Skin of body (tissue), 1 donor: ENCODE measurements at regions not wholly inside any gene's neighbourhood (a gene's known extent, or its start where the extent isn't known, plus 50 kb on each side); places are given as distances from the start of the nearest gene placed in this dataset.
A peak's percentile ranks its signal among the peaks of the same experiment; 100 is the strongest.
"Not testable (repeated sequence)": the region's sequence is repeated elsewhere in the genome, so short reads cannot be mapped to it uniquely, and the experiment has no call there.

Source experiments
- DNase-seq: peaks from one replicate; lab custom pipeline; 2025; lab: John Stamatoyannopoulos, UW

GRCh38 chr22:19660583-19660982 is 53.7 kb upstream of the SEPTIN5 start:
- not testable (repeated sequence) for DNase-seq

DNA sequence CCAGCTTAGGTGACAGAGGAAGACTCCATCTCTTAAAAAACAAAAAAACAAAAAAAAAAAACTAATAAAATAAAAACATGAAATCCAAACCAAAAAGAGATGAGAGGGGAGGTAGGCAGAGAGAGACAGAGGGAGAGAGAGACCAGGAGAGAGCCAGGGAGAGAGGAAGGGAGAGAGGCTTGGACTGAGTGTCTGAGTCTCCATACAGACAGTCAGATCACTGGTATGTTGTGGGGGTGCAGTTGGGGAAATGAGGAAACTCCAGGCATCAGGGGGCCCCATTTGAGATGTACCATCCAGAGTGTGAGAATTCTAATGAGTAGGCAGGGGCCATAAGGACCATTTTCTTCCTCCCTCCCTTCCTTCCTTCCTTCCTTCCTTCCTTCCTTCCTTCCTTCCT is 53.1 kb upstream of the SEPTIN5 start:
- DNase-seq: no peak

DNA sequence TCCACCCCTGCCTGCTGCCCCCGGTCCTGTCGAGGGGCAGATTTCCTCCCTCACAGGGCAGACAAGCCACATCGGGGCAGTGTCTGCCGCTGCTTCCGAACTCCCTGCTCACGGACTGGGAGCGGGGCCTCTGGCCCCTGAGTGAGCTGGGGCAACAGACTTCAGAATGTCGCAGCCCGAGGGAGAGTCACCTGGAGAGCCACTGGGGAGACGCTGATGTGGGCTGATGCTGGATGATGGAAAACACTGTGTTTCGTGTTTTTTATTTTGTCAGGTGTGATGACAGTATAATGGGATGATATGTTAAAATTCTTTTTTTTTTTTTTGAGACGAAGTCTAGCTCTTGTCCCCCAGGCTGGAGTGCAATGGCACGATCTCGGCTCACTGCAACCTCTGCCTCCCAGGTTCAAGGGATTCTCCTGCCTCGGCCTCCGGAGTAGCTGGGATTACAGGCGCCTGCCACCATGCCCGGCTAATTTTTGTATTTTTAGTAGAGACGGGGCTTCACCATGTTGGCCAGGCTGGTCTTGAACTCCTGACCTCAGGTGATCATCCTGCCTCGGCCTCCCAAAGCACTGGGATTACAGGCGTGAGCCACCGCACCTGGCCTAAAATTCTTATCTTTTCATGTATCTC is 52.1 kb upstream of the SEPTIN5 start:
- DNase-seq: not testable (repeated sequence)

- DNase-seq: no peak
These were observed 51.0 kb upstream of the SEPTIN5 start for GRCh38 chr22:19663286-19663815.

- peak; percentile 17 for DNase-seq
These were observed 50.4 kb upstream of the SEPTIN5 start for GRCh38 chr22:19663821-19664355.

DNA sequence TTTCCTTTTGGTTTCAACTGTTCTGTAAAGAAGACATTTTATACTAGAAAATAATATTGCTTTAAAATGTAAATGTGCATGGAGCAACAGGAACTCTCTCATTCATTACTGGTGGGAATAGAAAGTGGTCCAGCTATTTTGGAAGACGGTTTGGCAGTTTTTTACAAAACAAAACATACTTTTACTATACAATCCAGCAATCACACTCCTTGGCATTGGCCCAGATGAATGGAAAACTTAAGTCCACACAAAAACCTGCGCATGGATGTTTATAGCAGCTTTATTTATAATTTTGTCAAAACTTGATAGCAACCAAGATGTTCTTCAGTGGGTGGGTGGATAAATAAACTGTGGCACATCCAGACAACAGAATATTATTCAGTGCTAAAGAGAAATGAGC is 49.9 kb upstream of the SEPTIN5 start:
- no peak for DNase-seq
